ENCODE measurements at regions not wholly inside any gene's neighbourhood (a gene's known extent, or its start where the extent isn't known, plus 50 kb on each side); places are given as distances from the start of the nearest gene placed in this dataset.

- ChIA-PET CTCF (ENCODE audit: partially characterized antibody) (no interaction called here), POLR2A (ENCODE audit: partially characterized antibody) (no interaction called here)
- Histone ChIP-seq H3K4me2 (ENCODE audit: insufficient read depth in 1 of 2, low read depth in 2 of 2, low read length in 2 of 2) (no peak overlapping the region), H2AFZ (ENCODE audit: low read length) (no peak overlapping the region), H4K8ac (ENCODE audit: extremely low read depth, insufficient read depth, low read length) (no peak overlapping the region), H3K9ac (replicated peaks in 1 of 4; ENCODE audit: extremely low read depth in 1 of 4, low read depth in 3 of 4, low read length in 3 of 4) (no peak overlapping the region), H3K23me2 (ENCODE audit: low read depth, low read length) (no peaks in the 10 kb centered on the region), H3K18ac (ENCODE audit: extremely low read depth, low read length) (no peak overlapping the region), H2BK15ac (ENCODE audit: low read length) (no peak overlapping the region), H3K4ac (replicated peaks; ENCODE audit: insufficient read length, low read depth, low read length) (no peak overlapping the region), H4K5ac (ENCODE audit: insufficient read length, low read depth, low read length) (no peak overlapping the region), H2AK5ac (ENCODE audit: low read depth, low read length) (no peak overlapping the region), H4K20me1 (replicated peaks in 1 of 2; ENCODE audit: control insufficient read depth in 1 of 2, insufficient read depth in 2 of 2, low read length in 2 of 2) (no peaks in the 10 kb centered on the region), H3K23ac (ENCODE audit: insufficient read length) (no peak overlapping the region), H3K27me3 (replicated peaks in 1 of 4; ENCODE audit: control insufficient read depth in 3 of 4, extremely low read depth in 1 of 4, insufficient read depth in 3 of 4, low read length in 3 of 4) (no peaks in the 10 kb centered on the region), H4K91ac (replicated peaks; ENCODE audit: insufficient read length, low read length) (no peak overlapping the region), H3K79me2 (ENCODE audit: control insufficient read depth in 1 of 2, insufficient read depth in 2 of 2, low read length in 2 of 2) (no peaks in the 10 kb centered on the region), H2BK120ac (replicated peaks; ENCODE audit: low read depth, low read length) (no peak overlapping the region), H2BK5ac (ENCODE audit: low read depth, low read length) (no peak overlapping the region), H3K36me3 (ENCODE audit: control insufficient read depth in 2 of 4, insufficient read depth in 4 of 4, low read length in 3 of 4) (no peaks in the 10 kb centered on the region), H3K27ac (ENCODE audit: low read depth, low read length) (no peak overlapping the region), H3K14ac (ENCODE audit: insufficient read length) (no peak overlapping the region), H3K4me3 (ENCODE audit: extremely low read depth in 1 of 4, insufficient read depth in 2 of 4, low read depth in 3 of 4, low read length in 4 of 4) (no peak overlapping the region), H3K9me3 (ENCODE audit: insufficient read depth in 2 of 2, low read depth in 1 of 2, low read length in 1 of 2) (no peaks in the 10 kb centered on the region), H2BK12ac (ENCODE audit: low read depth, low read length) (no peak overlapping the region), H2BK20ac (ENCODE audit: low read length) (no peak overlapping the region), H3K4me1 (replicated peaks in 1 of 4; ENCODE audit: control insufficient read depth in 3 of 4, insufficient read depth in 4 of 4, low read length in 3 of 4) (no peaks in the 10 kb centered on the region), H3K56ac (replicated peaks; ENCODE audit: insufficient read length, low read depth, low read length) (no peak overlapping the region), H3K79me1 (ENCODE audit: low read depth, low read length) (no peaks in the 10 kb centered on the region)
- no peak for DNase-seq (ENCODE audit: low read depth in 1 of 2, low spot score in 2 of 2)
- no peak for FAIRE-seq
- TF ChIP-seq KDM1A (IDR thresholded peaks at IDR 0.05; ENCODE audit: borderline replicate concordance, low read length) (no peak), SIRT6 (IDR thresholded peaks at IDR 0.05; ENCODE audit: low read length) (no peak), GABPA (IDR thresholded peaks at IDR 0.05; ENCODE audit: borderline replicate concordance, insufficient read depth, low read length) (no peak), EZH2 (IDR thresholded peaks at IDR 0.05; ENCODE audit: low read depth, low read length, severe bottlenecking) (no peak), RBBP5 (IDR thresholded peaks at IDR 0.05; ENCODE audit: borderline replicate concordance, low read depth, low read length) (no peak), SP2 (IDR thresholded peaks at IDR 0.05; ENCODE audit: low read length) (no peak), CTBP2 (IDR thresholded peaks at IDR 0.05; ENCODE audit: borderline replicate concordance, insufficient read depth, insufficient read length, low read length) (no peak), ASH2L (IDR thresholded peaks at IDR 0.05; ENCODE audit: low read length) (no peak), SP4 (IDR thresholded peaks at IDR 0.05; ENCODE audit: low read length) (no peak), NRF1 (IDR thresholded peaks at IDR 0.05; ENCODE audit: low read depth, low read length) (no peak)
These were observed 333.7 kb upstream of the EPHA3 start for GRCh38 chr3:88773766-88774165.

All from H1 (cell line).